NB4 (cell line): ENCODE measurements at regions not wholly inside any gene's neighbourhood (a gene's known extent, or its start where the extent isn't known, plus 50 kb on each side); places are given as distances from the start of the nearest gene placed in this dataset.

Source experiments
- CTCF ChIP-seq: IDR thresholded peaks from one replicate; pipeline ENCODE4 v1.5.1; 2012; ENCODE audit warnings: low read depth, low read length
- POLR2A ChIP-seq: IDR thresholded peaks from 2 replicates; pipeline ENCODE4 v1.6.1; 2011; ENCODE audit warnings: mild to moderate bottlenecking; ENCODE audit not compliant: insufficient read length; ENCODE audit errors: extremely low read depth

DNA sequence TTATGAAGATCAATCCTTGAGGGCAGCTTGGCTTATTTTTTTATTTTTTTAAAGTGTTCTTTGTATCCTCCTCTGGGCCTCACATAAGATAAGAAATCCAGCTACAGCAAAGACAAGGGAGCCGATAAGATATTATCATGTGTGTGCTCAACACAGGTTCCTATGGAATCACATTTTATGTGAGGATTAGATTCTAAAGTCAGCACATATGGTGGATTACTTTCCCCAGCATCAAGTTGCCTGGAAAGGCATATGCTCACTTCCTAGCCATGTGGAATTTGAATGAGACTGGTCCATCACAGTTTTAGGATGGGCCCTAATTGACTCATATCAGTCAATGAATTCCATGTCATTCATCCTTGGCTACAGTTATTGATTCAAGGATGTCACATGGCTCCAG, 456.9 kb upstream of the LRRC7 start:
- TF ChIP-seq POLR2A (no peak), CTCF (no peak)
